HCT116 (cell line): ENCODE measurements at regions not wholly inside any gene's neighbourhood (a gene's known extent, or its start where the extent isn't known, plus 50 kb on each side); places are given as distances from the start of the nearest gene placed in this dataset.

Experiments used
- ATAC-seq: fragments of 200-7000 bp; cut with Tn5 transposase; 2 replicates; pipeline ENCODE4 v1.9.1; 2020; ENCODE audit warnings: mild to moderate bottlenecking, moderate library complexity
- BruUV-seq: library from RNA; stranded (reverse); fragments of 400-500 nt; replicated peaks from 2 replicates; lab custom pipeline; 2021; lab: Mats Ljungman, UMichigan
- CTCF ChIA-PET: fragments of 300-600 bp; sonication (Branson Sonifier 250); formaldehyde crosslinking; loops from one replicate; lab custom pipeline; 2021; ENCODE audit warnings: antibody characterized with exemption; lab: Charles Lee
- POLR2A ChIA-PET: fragments of 300-600, 350-600 bp; sonication (Branson Sonifier 250); formaldehyde crosslinking; loops from one replicate; lab custom pipeline; 2021; ENCODE audit warnings: antibody characterized with exemption; lab: Charles Lee
- RAD21 ChIA-PET, 2 experiments: fragments of 300-600 bp; sonication (Branson Sonifier 250); formaldehyde crosslinking; loops; one replicate each; lab custom pipeline; 2023; ENCODE audit warnings: low total read pairs in 2 of 2; ENCODE audit not compliant: uncharacterized antibody in 2 of 2, unreplicated experiment in 2 of 2, low non-redundant PET in 1 of 2; lab: Charles Lee
- DNase-seq: peaks from one replicate; pipeline ENCODE4 v3.0.0-alpha.2; 2010; ENCODE audit warnings: low read depth, low spot score
- H2AFZ ChIP-seq: fragments of 200-600 bp; shearing (Covaris generic), sonication (generic); 2 replicates; pipeline ENCODE4 v1.6.1; 2017; ENCODE audit warnings: low read depth, mixed run types, mixed read lengths, antibody characterized with exemption, low read length; ENCODE audit not compliant: poor library complexity, severe bottlenecking
- H3K27ac ChIP-seq: 2 replicates; pipeline ENCODE4 v1.5.1; 2012; ENCODE audit warnings: low read depth, low read length
- H3K27me3 ChIP-seq: fragments of 200-600 bp; sonication (generic); 2 replicates; pipeline ENCODE4 v1.6.1; 2016; ENCODE audit warnings: mixed run types, low read length, mixed read lengths; ENCODE audit not compliant: insufficient read depth
- H3K36me3 ChIP-seq, 2 experiments: fragments of 200-500 bp in 1 of 2; fragments of 200-600 bp in 1 of 2; sonication (Bioruptor generic) in 1 of 2; sonication (generic) in 1 of 2; 2 replicates each; pipeline versions ENCODE4 v1.5.1 to v1.6.1; 2014 to 2016; ENCODE audit warnings: low read length in 2 of 2, inconsistent platforms in 1 of 2, mixed read lengths in 1 of 2, mixed run types in 1 of 2; ENCODE audit not compliant: insufficient read depth in 2 of 2, control insufficient read depth in 1 of 2
- H3K4me1 ChIP-seq, 2 experiments: fragments of 200-600 bp in 1 of 2; sonication (generic) in 1 of 2; 2 replicates each; pipeline versions ENCODE4 v1.5.1 to v1.6.1; 2012 to 2017; ENCODE audit warnings: low read length in 2 of 2, inconsistent platforms in 1 of 2, mild to moderate bottlenecking in 1 of 2, mixed read lengths in 1 of 2, mixed run types in 1 of 2, moderate library complexity in 1 of 2; ENCODE audit not compliant: insufficient read depth in 2 of 2, control insufficient read depth in 1 of 2
- H3K4me2 ChIP-seq: fragments of 200-600 bp; sonication (generic); 2 replicates; pipeline ENCODE4 v1.6.1; 2017; ENCODE audit warnings: mixed run types, low read length, mixed read lengths
- H3K4me3 ChIP-seq, 2 experiments: fragments of 200-600 bp in 1 of 2; sonication (generic) in 1 of 2; replicated peaks in 1 of 2; 2 replicates each; pipeline ENCODE4 v1.5.1; 2011 to 2016; ENCODE audit warnings: low read length in 2 of 2, control low read depth in 1 of 2, low read depth in 1 of 2, mild to moderate bottlenecking in 1 of 2, mixed read lengths in 1 of 2, mixed run types in 1 of 2
- H3K79me2 ChIP-seq: fragments of 200-600 bp; sonication (generic); 2 replicates; pipeline ENCODE4 v1.6.1; 2017; ENCODE audit warnings: mild to moderate bottlenecking, mixed run types, low read length, moderate library complexity, mixed read lengths; ENCODE audit not compliant: insufficient read depth
- H3K9ac ChIP-seq: fragments of 200-600 bp; sonication (generic); 2 replicates; pipeline ENCODE4 v1.6.1; 2016; ENCODE audit warnings: low read length, mixed read lengths
- H3K9me2 ChIP-seq: fragments of 200-600 bp; sonication (generic), shearing (Covaris generic); 2 replicates; pipeline ENCODE4 v1.6.1; 2017; ENCODE audit warnings: mixed run types, mild to moderate bottlenecking, moderate library complexity; ENCODE audit not compliant: insufficient read depth
- H3K9me3 ChIP-seq, 2 experiments: fragments of 200-500 bp in 1 of 2; fragments of 200-600 bp in 1 of 2; sonication (Bioruptor generic) in 1 of 2; sonication (generic) in 1 of 2; 2 replicates each; pipeline ENCODE4 v1.6.1; 2014 to 2017; ENCODE audit warnings: low read length in 2 of 2, mixed read lengths in 2 of 2, inconsistent platforms in 1 of 2, low read depth in 1 of 2, mild to moderate bottlenecking in 1 of 2, mixed run types in 1 of 2, moderate library complexity in 1 of 2; ENCODE audit not compliant: control insufficient read depth in 1 of 2, insufficient read depth in 1 of 2
- H4K20me1 ChIP-seq: fragments of 200-600 bp; sonication (generic), shearing (Covaris generic); 2 replicates; pipeline ENCODE4 v1.6.1; 2017; ENCODE audit warnings: mixed run types, mild to moderate bottlenecking, moderate library complexity; ENCODE audit not compliant: insufficient read depth
- CEBPB ChIP-seq: IDR thresholded peaks from 2 replicates; pipeline ENCODE4 v1.6.1; 2012; ENCODE audit warnings: low read depth
- ELF1 ChIP-seq: IDR thresholded peaks from 2 replicates; pipeline ENCODE4 v1.6.1; 2012; ENCODE audit warnings: low read depth, borderline replicate concordance
- EZH2phosphoT487 ChIP-seq: fragments of 200-600 bp; IDR thresholded peaks from 2 replicates; pipeline ENCODE4 v1.6.1; 2018; ENCODE audit warnings: antibody characterized with exemption, borderline replicate concordance
- FOSL1 ChIP-seq: IDR thresholded peaks from 2 replicates; pipeline ENCODE4 v1.6.1; 2012; ENCODE audit warnings: low read depth
- POLR2AphosphoS5 ChIP-seq: IDR thresholded peaks from 2 replicates; pipeline ENCODE4 v1.6.1; 2011; ENCODE audit warnings: mild to moderate bottlenecking, low read depth, low read length, moderate library complexity
- RAD21 ChIP-seq: IDR thresholded peaks from 2 replicates; pipeline ENCODE4 v1.6.1; 2012; ENCODE audit warnings: low read depth, mild to moderate bottlenecking
- SIN3A ChIP-seq: IDR thresholded peaks from 2 replicates; pipeline ENCODE4 v1.6.1; 2012; ENCODE audit warnings: low read depth
- ZFX ChIP-seq: fragments of 450-650 bp; IDR thresholded peaks from 2 replicates; pipeline ENCODE4 v1.6.1; 2017
- ZNF274 ChIP-seq: fragments of 200-500 bp; sonication (Bioruptor generic); IDR thresholded peaks from 2 replicates; pipeline ENCODE4 v1.6.1; 2014; ENCODE audit warnings: mild to moderate bottlenecking, low read depth, low read length, inconsistent platforms
- intact Hi-C: fragments of 100-400 bp; cut with micrococcal nuclease; formaldehyde crosslinking; loops from 2 replicates; pipeline ENCODE4 v1.10.0; 2022
- TF ChIP-seq, protein P1 (sequence below): IDR thresholded peaks from 2 replicates; pipeline ENCODE4 v1.6.1; 2011; ENCODE audit warnings: mild to moderate bottlenecking, low read length, moderate library complexity; ENCODE audit not compliant: insufficient replicate concordance; ENCODE audit errors: extremely low read depth

DNA sequence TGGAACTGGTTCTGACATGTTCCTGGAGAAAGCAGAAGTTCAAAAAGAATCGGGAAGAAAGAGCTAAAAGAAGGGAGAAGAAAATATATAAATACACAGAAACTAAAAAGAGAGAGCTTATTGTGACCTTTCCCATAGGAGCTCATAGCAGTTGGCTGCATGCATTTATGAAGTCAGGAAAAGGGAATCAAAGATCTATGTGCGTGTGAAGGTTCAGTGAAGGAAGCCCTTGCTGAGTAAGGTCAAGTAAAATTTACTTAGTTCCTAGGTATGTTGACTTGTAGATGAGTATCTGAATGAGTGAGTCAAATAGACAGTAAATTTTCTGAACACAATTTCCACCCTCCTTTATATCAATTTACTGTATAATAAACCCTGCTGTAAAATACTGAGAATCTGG lies 632.5 kb downstream of the SLCO4C1 start:
- no peaks in the 10 kb centered on the region for H3K9me2 ChIP-seq
- ChIA-PET RAD21 (no interaction called here), CTCF (interaction anchor here (0.7 kb wide), 1 partner anchor 15 kb away, joined by 3 read pairs; no protein-coding TSS in a partner anchor), POLR2A (no interaction called here)
- DNase-seq (no peak), ATAC-seq (no peak)
- H2AFZ ChIP-seq: no peak overlapping the region
- no peaks in the 10 kb centered on the region for H3K4me1 ChIP-seq
- no peak overlapping the region for H3K27ac ChIP-seq
- intact Hi-C loops: no loop called here
- H3K9ac ChIP-seq: no peak overlapping the region
- no peaks in the 10 kb centered on the region for H3K79me2 ChIP-seq
- no peak overlapping the region for H3K4me2 ChIP-seq
- TF ChIP-seq RAD21 (no peak), SIN3A (no peak), FOSL1 (no peak)
- TF ChIP-seq, protein P1, sequence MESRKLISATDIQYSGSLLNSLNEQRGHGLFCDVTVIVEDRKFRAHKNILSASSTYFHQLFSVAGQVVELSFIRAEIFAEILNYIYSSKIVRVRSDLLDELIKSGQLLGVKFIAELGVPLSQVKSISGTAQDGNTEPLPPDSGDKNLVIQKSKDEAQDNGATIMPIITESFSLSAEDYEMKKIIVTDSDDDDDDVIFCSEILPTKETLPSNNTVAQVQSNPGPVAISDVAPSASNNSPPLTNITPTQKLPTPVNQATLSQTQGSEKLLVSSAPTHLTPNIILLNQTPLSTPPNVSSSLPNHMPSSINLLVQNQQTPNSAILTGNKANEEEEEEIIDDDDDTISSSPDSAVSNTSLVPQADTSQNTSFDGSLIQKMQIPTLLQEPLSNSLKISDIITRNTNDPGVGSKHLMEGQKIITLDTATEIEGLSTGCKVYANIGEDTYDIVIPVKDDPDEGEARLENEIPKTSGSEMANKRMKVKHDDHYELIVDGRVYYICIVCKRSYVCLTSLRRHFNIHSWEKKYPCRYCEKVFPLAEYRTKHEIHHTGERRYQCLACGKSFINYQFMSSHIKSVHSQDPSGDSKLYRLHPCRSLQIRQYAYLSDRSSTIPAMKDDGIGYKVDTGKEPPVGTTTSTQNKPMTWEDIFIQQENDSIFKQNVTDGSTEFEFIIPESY: no peak
- H3K27me3 ChIP-seq: no peaks in the 10 kb centered on the region
- H3K4me3 ChIP-seq: no peak overlapping the region
- no peaks in the 10 kb centered on the region for H3K9me3 ChIP-seq
- no TSS peak for BruUV-seq
- H3K36me3 ChIP-seq: no peaks in the 10 kb centered on the region
- H4K20me1 ChIP-seq: no peaks in the 10 kb centered on the region

DNA sequence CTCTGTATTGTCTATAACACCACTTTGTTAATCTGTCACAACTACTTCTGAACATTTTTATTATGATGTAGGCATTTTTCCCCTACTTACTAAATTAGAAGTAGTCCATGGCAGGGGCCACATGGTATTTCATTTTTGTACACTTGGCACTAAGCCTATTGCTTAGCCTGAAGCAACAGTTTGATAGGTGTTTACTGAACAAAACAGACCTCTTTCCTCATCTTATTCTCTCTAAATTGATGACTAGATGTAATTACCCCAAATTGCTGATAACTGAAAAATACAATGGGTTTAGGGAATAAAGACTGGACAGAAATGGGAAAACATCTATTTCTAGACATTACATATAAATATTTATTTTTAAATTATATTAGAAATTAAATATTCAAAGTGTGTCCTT lies 633.8 kb downstream of the SLCO4C1 start:
- no peaks in the 10 kb centered on the region for H3K9me3 ChIP-seq
- no peaks in the 10 kb centered on the region for H3K36me3 ChIP-seq
- no peak overlapping the region for H3K9ac ChIP-seq
- no peak for TF ChIP-seq CEBPB
- no peak for TF ChIP-seq ZNF274
- TF ChIP-seq SIN3A: no peak
- no peak for TF ChIP-seq ZFX
- TF ChIP-seq EZH2phosphoT487: no peak
- no peak for TF ChIP-seq FOSL1
- TF ChIP-seq ELF1: no peak
- TF ChIP-seq POLR2AphosphoS5: no peak
- H3K27ac ChIP-seq: no peak overlapping the region
- no peak overlapping the region for H3K4me2 ChIP-seq
- no peaks in the 10 kb centered on the region for H3K79me2 ChIP-seq
- RAD21 ChIA-PET: no interaction called here
- H3K9me2 ChIP-seq: no peaks in the 10 kb centered on the region
- CTCF ChIA-PET: interaction anchor here (1.6 kb wide), 1 partner anchor 16 kb away, joined by 5 read pairs; no protein-coding TSS in a partner anchor
- H2AFZ ChIP-seq: no peak overlapping the region
- no peaks in the 10 kb centered on the region for H4K20me1 ChIP-seq
- DNase-seq (no peak), ATAC-seq (no peak)
- intact Hi-C loops: no loop called here
- POLR2A ChIA-PET: no interaction called here
- no peak overlapping the region for H3K4me3 ChIP-seq
- BruUV-seq: no TSS peak
- H3K27me3 ChIP-seq: no peaks in the 10 kb centered on the region
- no peaks in the 10 kb centered on the region for H3K4me1 ChIP-seq
